Brain microvascular endothelial cell (primary cell): ENCODE measurements at regions not wholly inside any gene's neighbourhood (a gene's known extent, or its start where the extent isn't known, plus 50 kb on each side); places are given as distances from the start of the nearest gene placed in this dataset.

ENCODE experiments used
- DNase-seq: peaks from one replicate; pipeline ENCODE4 v3.0.0-alpha.2; 2020
- H3K27ac ChIP-seq: fragments of 250-450 bp; sonication (Bioruptor Pico); 2 replicates; pipeline ENCODE4 v1.5.1; 2020; ENCODE audit warnings: mild to moderate bottlenecking, moderate library complexity
- H3K27me3 ChIP-seq: fragments of 250-450 bp; sonication (Bioruptor Pico); replicated peaks from 2 replicates; pipeline ENCODE4 v1.5.1; 2020; ENCODE audit warnings: mild to moderate bottlenecking
- H3K36me3 ChIP-seq: fragments of 250-450 bp; sonication (Bioruptor Pico); replicated peaks from 2 replicates; pipeline ENCODE4 v1.5.1; 2020; ENCODE audit warnings: mild to moderate bottlenecking
- H3K4me3 ChIP-seq: 2 replicates; pipeline ENCODE4 v1.5.1; 2011; ENCODE audit warnings: low read depth, mild to moderate bottlenecking, control low read depth, low read length, moderate library complexity
- CTCF ChIP-seq: IDR thresholded peaks from 2 replicates; pipeline ENCODE4 v1.5.1; 2011; ENCODE audit warnings: low read depth, mild to moderate bottlenecking, moderate library complexity, low read length, control low read depth, inconsistent platforms; ENCODE audit errors: missing control alignments
- in situ Hi-C: cut with HindIII; loops from 2 replicates; pipeline ENCODE4 v1.10.0; 2017; ENCODE audit warnings: low sequenced_read_pairs, low pct_ligation_motif_present

GRCh38 chr2:21277068-21278056 lies 153.6 kb downstream of the TDRD15 start:
- DNase-seq: no peak
- H3K36me3 ChIP-seq: no peaks in the 10 kb centered on the region
- no peak overlapping the region for H3K4me3 ChIP-seq
- no peaks in the 10 kb centered on the region for H3K27me3 ChIP-seq
- in situ Hi-C loops: no loop called here
- no peak for TF ChIP-seq CTCF
- H3K27ac ChIP-seq: no peak overlapping the region

GRCh38 chr2:21279525-21279924 lies 155.8 kb downstream of the TDRD15 start:
- Histone ChIP-seq H3K27ac (no peak overlapping the region), H3K27me3 (no peaks in the 10 kb centered on the region), H3K36me3 (no peaks in the 10 kb centered on the region), H3K4me3 (no peak overlapping the region)
- DNase-seq: no peak
- in situ Hi-C loops: no loop called here
- TF ChIP-seq CTCF: no peak

- DNase-seq: no peak
- TF ChIP-seq CTCF: no peak
- no peaks in the 10 kb centered on the region for H3K27me3 ChIP-seq
- no peaks in the 10 kb centered on the region for H3K36me3 ChIP-seq
- in situ Hi-C loops: no loop called here
- no peak overlapping the region for H3K4me3 ChIP-seq
- H3K27ac ChIP-seq: no peak overlapping the region
Measured at GRCh38 chr2:21280793-21281192, 157.0 kb downstream of the TDRD15 start.

GRCh38 chr2:21281384-21281783 lies 157.6 kb downstream of the TDRD15 start:
- in situ Hi-C loops: no loop called here
- H3K27ac ChIP-seq: no peak overlapping the region
- H3K36me3 ChIP-seq: no peaks in the 10 kb centered on the region
- no peak for TF ChIP-seq CTCF
- no peak overlapping the region for H3K4me3 ChIP-seq
- no peaks in the 10 kb centered on the region for H3K27me3 ChIP-seq
- DNase-seq: no peak

GRCh38 chr2:21281791-21282514 lies 158.2 kb downstream of the TDRD15 start:
- DNase-seq: no peak
- no peak for TF ChIP-seq CTCF
- Histone ChIP-seq H3K27ac (no peak overlapping the region), H3K27me3 (no peaks in the 10 kb centered on the region), H3K4me3 (no peak overlapping the region), H3K36me3 (no peaks in the 10 kb centered on the region)
- in situ Hi-C loops: no loop called here
